HG03097 (cell line): ENCODE measurements at regions not wholly inside any gene's neighbourhood (a gene's known extent, or its start where the extent isn't known, plus 50 kb on each side); places are given as distances from the start of the nearest gene placed in this dataset.
"Not testable (repeated sequence)": the region's sequence is repeated elsewhere in the genome, so short reads cannot be mapped to it uniquely, and the experiment has no call there.

Experiments used
- ATAC-seq: cut with Tn5 transposase; IDR thresholded peaks from one replicate; pipeline ENCODE4 v1.9.1; 2021; ENCODE audit not compliant: unreplicated experiment, low FRiP score

- ATAC-seq: no peak
Observed at GRCh38 chr15:62857411-62857853, 185.1 kb upstream of the TPM1 start.

GRCh38 chr15:62858343-62858742 lies 184.2 kb upstream of the TPM1 start:
- ATAC-seq: no peak

- ATAC-seq: no peak
Observed at GRCh38 chr15:62862717-62863116, 179.8 kb upstream of the TPM1 start.

GRCh38 chr15:62866366-62866765 lies 176.2 kb upstream of the TPM1 start:
- ATAC-seq: no peak

- ATAC-seq: no peak
Observed at GRCh38 chr15:62867844-62868243, 174.7 kb upstream of the TPM1 start.

GRCh38 chr15:62868507-62868906 lies 174.0 kb upstream of the TPM1 start:
- ATAC-seq: no peak

GRCh38 chr15:62869116-62869515 lies 173.4 kb upstream of the TPM1 start:
- ATAC-seq: no peak

GRCh38 chr15:62870216-62870615 lies 172.3 kb upstream of the TPM1 start:
- ATAC-seq: no peak

GRCh38 chr15:62870701-62871100 lies 171.8 kb upstream of the TPM1 start:
- not testable (repeated sequence) for ATAC-seq

- ATAC-seq: no peak
Observed at GRCh38 chr15:62873203-62873602, 169.3 kb upstream of the TPM1 start.

GRCh38 chr15:62874064-62874463 lies 168.5 kb upstream of the TPM1 start:
- no peak for ATAC-seq

- no peak for ATAC-seq
Observed at GRCh38 chr15:62874959-62875625, 167.5 kb upstream of the TPM1 start.

GRCh38 chr15:62875626-62876021 lies 166.9 kb upstream of the TPM1 start:
- ATAC-seq: no peak

- no peak for ATAC-seq
Observed at GRCh38 chr15:62877276-62877857, 165.2 kb upstream of the TPM1 start.

GRCh38 chr15:62878070-62878469 lies 164.5 kb upstream of the TPM1 start:
- no peak for ATAC-seq

GRCh38 chr15:62879770-62880169 lies 162.8 kb upstream of the TPM1 start:
- ATAC-seq: no peak

- ATAC-seq: no peak
Observed at GRCh38 chr15:62880278-62880677, 162.3 kb upstream of the TPM1 start.

GRCh38 chr15:62881056-62881455 lies 161.5 kb upstream of the TPM1 start:
- no peak for ATAC-seq

- no peak for ATAC-seq
Observed at GRCh38 chr15:62883938-62884479, 158.5 kb upstream of the TPM1 start.

- ATAC-seq: no peak
Observed at GRCh38 chr15:62886431-62887071, 156.0 kb upstream of the TPM1 start.

- no peak for ATAC-seq
Observed at GRCh38 chr15:62887113-62887570, 155.4 kb upstream of the TPM1 start.

- no peak for ATAC-seq
Observed at GRCh38 chr15:62888623-62889022, 153.9 kb upstream of the TPM1 start.
